NCI-H2171 (cell line): ENCODE measurements at regions not wholly inside any gene's neighbourhood (a gene's known extent, or its start where the extent isn't known, plus 50 kb on each side); places are given as distances from the start of the nearest gene placed in this dataset.

Source experiments
- DNase-seq: peaks from one replicate; lab custom pipeline; 2025; lab: John Stamatoyannopoulos, UW

GRCh38 chr12:116459011-116459875, 99.9 kb upstream of the MAP1LC3B2 start:
- DNase-seq = no peak

DNA sequence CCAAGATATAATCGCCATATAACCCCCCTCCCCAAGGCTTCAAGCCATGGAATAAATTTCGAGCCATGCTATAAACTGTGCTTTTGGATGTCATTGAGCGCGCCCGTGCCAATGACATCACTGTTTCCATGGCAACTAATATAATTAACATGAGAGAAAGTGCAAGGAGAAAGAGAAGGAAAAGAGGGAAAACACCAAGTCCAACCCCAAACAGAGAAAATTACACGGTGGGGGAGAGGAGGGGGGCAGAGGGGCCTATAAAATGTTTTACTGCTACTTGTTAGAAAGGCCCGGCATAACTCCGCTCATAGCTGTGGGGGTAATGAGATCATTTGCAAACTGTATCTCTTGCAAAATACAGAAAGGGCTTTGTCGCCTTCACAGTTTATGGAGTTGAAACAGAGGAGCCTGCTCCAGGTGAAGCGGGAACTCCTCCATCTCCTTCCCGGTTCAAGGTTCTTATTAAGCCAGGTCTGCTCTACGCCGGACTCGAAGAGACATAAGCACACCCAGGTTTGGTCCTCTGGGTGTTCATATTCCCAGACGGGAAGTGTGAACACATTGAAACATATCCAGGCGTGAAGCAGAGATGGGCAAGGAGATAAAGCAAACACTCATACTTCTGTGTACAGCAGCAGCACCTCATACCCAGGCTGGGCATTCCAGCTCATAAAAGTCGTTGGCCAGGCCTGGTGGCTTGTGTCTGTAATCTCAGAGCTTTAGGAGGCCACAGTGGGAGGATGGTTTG, 99.1 kb upstream of the MAP1LC3B2 start:
- no peak for DNase-seq

GRCh38 chr12:116461060-116461459, 98.1 kb upstream of the MAP1LC3B2 start:
- DNase-seq = no peak

DNA sequence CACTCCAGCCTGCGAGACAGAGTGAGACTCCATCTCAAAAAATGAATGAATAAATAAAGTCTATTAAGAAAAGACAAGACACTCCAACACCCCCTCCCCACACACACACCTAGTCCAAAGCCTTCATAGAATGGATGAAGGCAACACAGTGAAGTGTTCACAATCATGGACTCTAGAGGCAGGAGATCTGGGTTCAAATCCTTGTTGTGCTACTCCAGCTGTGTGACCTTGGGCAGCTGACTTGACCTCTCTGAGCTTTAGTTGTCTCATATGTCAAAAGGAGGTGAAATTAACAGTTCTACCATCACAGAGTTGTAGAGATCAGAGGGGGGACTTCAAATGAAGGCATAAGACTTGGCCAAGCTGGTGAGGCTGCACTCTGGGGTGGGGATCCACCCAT, 95.8 kb upstream of the MAP1LC3B2 start:
- DNase-seq = no peak

DNA sequence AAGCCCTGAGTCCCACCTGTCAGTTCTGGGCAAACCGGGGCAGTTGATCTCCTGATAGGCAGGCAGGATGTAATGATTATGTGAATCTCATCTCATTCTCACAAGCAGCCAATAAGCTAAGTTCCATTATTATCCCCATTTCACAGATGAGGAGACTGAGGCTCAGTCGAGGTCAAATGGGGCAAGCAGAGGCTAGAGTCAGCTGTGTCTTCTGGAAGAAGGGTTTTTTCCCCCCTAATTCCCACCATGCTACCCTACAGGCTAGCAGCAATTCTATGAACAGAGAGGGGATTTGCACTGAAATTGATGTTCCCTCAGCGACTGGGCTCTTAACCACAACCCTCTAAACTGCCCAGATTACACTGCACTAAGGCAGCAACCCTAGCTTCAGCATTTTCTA, 93.8 kb upstream of the MAP1LC3B2 start:
- no peak for DNase-seq

DNA sequence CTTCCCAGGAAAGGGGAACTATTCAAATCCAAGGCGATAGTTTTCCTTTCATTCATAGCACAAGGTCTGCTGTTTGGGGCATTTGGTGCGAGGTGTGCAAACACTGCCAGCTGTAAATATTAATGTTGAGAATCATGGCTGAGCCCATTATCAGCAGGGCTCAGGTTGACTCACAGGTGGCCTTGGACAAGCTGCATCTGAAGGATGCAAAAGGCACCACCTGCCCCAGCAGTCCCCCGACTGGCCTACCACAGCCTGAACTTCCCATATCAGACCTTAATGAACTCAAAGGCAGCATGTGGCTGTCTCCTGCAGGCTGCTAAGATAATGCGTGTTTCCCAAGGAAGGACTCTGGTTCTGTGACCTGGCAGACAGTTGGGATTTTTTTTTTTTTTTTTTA, 93.3 kb upstream of the MAP1LC3B2 start:
- DNase-seq = no peak

- no peak for DNase-seq
These were observed 92.6 kb upstream of the MAP1LC3B2 start for GRCh38 chr12:116466536-116466935.

DNA sequence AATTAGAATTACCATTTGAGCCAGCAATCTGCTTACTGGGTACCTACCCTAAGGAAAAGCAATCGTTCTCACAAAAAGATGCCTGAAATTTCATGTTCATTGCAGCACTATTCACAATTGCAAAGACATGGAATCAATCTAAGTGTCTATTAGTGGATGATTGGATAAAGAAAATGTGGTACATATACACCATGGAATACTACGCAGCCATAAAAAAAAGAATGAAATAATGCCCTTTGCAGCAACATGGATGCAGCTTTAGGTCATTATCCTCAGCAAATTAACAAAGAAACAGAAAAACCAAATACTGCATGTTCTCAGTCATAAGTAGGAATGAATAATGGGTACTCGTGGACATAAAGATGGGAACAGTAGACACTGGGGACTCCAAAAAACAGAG, 89.8 kb upstream of the MAP1LC3B2 start:
- DNase-seq = no peak

DNA sequence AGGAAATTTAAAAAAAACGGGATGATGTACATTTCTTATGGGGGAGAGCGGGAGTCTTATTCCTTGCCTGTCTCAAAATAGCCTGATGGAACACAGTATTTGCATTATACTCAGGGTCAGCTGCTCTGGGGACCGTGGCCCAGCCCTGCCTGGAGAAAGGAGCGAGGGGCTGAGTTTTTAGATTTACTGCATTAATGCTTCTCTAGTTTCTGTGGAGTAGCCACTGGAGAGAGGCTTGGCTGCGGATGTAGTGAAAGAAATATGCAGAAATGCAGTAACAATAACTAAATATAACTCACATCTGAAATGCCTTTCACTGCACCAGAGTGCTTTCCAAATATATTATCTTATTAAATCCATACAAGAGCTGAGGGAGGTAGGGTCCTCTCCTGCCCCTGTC, 87.6 kb upstream of the MAP1LC3B2 start:
- no peak for DNase-seq

DNA sequence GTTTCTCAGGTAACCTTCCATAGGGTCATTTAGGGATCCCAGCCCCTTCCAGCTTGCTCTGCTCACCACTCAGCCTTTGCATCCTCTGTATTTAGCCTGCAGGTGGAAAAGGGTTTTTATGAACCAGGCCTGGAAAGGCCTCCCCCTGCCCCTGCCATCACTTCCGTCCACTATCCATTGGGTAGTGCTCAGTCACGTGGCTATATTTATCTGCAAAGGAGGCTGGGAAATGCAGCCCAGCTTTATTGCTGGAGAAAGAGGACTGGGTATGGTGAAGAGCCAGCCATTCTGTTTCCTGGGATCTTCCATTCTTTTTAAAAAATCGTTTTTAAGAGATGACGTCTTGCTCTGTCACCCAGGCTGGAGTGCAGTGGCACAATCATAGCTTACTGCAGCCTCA, 87.0 kb upstream of the MAP1LC3B2 start:
- no peak for DNase-seq

DNA sequence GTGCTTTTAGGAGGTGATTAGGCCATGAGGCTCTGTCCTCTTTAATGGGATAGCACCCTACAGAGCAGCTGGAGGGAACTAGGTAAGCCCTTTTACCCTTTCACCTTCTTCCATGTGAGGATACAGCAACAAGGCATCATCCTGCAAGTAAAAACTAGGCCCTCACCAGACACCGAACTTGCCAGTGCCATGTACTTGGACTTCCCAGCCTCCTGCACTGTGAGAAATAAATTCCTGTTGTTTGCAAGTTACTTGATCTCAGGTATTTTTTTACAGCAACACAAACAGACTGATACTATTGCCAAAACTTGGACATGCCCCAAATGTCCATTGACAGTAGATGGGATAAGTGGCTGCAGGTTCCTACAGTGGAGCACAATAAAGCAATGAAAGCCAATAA, 85.8 kb upstream of the MAP1LC3B2 start:
- DNase-seq = no peak

- DNase-seq = no peak
These were observed 84.8 kb upstream of the MAP1LC3B2 start for GRCh38 chr12:116474331-116474730.

- no peak for DNase-seq
These were observed 84.3 kb upstream of the MAP1LC3B2 start for GRCh38 chr12:116474899-116475298.

DNA sequence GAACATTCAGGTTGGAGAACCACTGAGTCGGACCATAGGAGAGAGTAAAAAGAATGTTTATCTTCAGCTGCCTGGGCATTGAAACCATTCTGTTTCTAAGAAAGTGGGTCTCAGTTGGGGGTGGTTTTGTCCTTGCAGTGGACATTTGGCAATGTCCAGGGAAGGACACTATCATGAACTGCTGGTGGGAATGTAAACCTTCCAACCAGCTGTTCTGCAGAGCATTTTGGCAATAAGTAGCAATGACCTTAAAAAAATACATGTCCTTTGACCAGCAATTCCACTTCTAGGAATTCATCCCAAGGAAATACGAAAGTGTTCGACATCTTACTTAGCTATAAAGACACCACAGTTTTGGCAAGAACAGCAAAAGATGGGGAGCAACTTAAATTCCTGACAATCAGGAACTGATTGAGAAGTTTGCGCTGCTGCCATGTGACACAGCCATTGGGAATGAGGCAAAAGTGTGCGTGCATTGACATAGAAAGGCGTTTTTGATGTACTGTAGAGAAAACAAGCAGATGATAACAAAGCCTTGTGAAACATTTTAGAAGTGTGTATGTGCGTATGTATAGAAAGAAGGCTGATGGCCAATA, 82.9 kb upstream of the MAP1LC3B2 start:
- DNase-seq = no peak

- DNase-seq = no peak
These were observed 80.9 kb upstream of the MAP1LC3B2 start for GRCh38 chr12:116478243-116478773.

DNA sequence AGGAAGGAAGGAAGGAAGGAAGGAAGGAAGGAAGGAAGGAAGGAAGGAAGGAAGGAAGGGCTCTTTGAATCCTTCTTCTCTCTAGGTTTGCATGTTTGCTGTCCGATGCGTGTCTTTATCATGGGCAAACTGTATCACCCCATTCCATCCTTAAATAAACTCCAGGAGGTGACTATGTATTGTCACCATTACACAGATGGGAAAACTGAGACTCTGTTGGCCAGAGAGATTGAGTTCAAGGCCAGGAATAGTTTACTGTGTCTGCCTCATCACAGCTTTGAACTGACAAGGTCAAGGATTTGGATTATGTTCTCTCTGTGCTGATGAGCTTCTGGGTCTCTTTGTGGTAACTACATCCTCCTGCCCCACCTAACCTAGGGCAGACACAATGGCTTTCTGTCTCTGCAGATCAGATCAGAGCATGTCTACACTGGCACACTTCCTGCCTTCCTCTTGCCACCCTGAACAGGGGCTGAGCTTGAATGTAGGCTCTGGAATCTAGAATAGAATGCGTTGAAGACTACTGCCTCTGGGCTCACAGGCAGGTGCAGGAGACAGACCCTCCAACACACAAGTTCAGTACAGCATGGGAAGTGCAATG, 78.9 kb upstream of the MAP1LC3B2 start:
- no peak for DNase-seq

DNA sequence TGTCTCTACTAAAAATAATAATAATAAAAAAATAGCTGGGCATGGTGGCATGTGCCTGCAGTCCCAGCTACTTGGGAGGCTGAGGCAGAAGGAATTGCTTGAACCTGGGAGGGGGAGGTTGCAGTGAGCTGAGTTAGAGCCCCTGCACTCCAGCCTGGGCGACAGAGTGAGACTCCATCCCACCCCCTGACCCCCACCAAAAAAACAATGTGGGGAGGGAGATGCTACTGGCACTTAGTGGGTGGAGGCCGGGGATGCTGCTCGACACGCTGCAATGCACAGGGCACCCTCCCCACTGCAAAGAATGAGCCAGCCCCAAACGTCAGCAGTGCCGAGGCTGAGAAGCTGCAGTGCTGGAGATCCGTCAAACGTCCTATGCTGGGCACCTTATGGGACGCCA, 77.5 kb upstream of the MAP1LC3B2 start:
- no peak for DNase-seq

DNA sequence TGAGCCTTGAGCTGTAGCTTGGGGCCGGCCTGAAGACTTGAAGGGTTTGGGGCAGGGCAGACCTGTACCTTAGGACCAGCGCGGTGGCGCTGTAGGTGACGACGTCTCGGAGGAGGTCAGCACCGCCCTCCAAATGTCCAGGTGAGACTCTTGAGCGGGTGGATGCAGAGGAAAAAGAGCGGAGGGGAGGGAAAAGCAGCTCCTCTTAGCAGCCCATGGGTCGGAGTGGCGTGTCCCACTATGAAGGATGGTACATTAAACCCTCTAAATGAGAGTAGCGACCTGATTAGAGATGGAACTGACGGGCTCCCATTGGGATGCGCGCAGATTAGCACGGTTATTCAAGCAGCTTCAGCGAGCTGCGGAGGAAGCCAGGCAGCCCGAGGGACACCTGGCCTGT, 77.0 kb upstream of the MAP1LC3B2 start:
- DNase-seq = no peak

DNA sequence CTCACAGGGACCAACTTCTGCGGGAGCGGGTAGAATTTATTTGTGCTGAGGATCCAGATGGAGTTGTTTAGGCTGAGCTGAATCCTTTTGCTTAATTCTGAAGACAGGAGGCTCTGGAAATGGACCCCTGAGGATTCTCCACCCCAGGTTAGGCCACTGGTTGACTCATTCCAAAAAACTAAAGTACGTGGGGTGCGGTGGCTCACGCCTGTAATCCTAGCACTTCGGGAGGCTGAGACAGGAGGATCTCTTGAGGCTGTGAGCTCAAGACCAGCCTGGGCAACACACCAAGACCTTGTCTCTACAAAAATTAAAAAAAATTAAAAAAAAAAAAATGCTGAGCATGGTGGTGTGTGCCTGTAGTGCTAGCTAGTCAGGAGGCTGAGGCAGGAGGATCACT, 76.3 kb upstream of the MAP1LC3B2 start:
- no peak for DNase-seq

DNA sequence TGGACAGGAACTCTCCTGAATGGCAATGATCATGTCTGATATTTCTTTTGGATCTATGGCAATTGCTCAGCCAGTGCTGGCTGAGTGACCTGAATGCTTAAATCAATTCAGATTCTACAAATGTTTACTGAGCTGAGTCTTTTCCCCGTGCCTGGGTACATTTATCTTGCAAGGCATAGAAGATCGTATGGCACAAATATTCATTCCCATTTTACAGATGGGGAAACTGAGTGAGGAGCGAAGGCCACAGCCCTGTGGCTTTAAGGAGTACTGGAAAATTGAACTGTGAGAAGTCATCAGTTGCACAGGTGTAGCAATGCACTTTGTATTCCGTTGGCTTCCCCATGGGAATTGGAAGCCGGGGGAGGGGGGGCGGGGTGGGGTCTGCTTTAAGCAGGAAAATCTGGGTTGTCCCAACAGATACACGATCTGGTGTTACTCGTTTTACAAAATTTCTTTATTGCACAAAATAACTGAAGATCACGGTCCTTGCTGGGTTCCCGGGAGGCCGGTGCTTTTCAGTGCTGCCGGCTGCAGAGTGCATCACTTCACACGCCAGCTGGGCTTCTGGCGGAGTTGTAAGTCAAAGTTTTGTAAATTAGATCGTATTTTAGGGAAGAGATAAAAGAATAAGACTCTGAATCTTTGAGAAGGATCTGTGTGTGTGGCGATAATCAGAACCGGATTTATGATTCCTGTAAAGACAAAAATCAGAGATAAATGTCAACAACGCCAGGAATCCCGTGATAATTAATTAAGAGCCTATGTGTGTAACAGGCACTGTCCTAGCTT, 75.0 kb upstream of the MAP1LC3B2 start:
- DNase-seq = no peak

DNA sequence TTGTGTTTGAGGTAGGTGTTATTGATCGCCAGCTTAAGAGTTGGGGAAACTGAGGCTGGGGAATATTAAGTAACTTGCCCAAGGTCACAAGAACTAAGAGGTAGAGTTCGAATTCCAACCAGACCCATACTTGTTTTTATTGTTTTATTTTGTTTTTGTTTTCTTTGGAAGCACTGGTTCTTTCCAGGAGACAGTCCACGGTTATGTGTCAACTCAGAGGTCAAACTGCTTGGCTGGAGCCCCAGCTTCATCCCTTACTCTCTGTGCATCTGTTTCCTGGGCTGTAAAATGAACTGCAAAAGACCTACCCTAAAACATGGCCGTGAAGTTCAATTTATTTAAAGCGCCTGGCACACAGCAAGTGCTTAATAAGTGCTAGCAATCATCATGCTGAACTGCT, 74.4 kb upstream of the MAP1LC3B2 start:
- DNase-seq = no peak

DNA sequence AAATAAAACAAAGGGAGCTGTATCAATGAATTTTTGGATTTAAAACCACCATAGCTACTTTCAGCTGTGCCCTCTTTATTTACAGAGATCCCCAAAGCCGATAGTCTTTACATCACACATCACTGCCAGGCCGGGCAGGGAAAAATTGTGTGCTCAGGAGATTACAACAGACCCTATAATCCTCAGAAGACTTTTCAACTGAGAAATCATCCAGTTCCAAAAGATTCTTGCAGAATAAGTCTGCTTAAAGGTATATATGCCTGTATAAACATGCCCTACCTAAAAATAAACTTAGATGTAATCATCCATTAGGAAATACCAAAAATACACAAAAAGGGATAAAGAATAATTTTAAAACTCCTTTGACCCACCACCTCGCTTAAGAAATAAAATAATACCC, 70.1 kb upstream of the MAP1LC3B2 start:
- DNase-seq = no peak
